Coronary artery (tissue), 2 donors: ENCODE measurements at regions not wholly inside any gene's neighbourhood (a gene's known extent, or its start where the extent isn't known, plus 50 kb on each side); places are given as distances from the start of the nearest gene placed in this dataset.
"Not testable (repeated sequence)": the region's sequence is repeated elsewhere in the genome, so short reads cannot be mapped to it uniquely, and the experiment has no call there.

Source experiments
- DNase-seq: peaks from one replicate; pipeline ENCODE4 v3.0.0-alpha.2; 2017; ENCODE audit warnings: low spot score
- H3K27ac ChIP-seq, 2 donors: fragments of 200-600 bp; sonication (generic); one replicate each; pipeline ENCODE4 v1.5.1; 2016 to 2019
- H3K4me3 ChIP-seq: fragments of 200-600 bp; sonication (generic); 2 replicates; pipeline ENCODE4 v1.5.1; 2016; ENCODE audit warnings: mild to moderate bottlenecking, moderate library complexity
- CTCF ChIP-seq: fragments of 200-600 bp; sonication (generic); IDR thresholded peaks from one replicate; pipeline ENCODE4 v1.5.1; 2019; ENCODE audit warnings: antibody characterized with exemption

GRCh38 chr16:35795361-35796029 is 2336.1 kb downstream of the TP53TG3F start:
- TF ChIP-seq CTCF = no peak
- H3K4me3 ChIP-seq = no peak overlapping the region
- no peak overlapping the region for H3K27ac ChIP-seq
- no peak for DNase-seq

- DNase-seq = no peak
- H3K27ac ChIP-seq = no peak overlapping the region
- no peak overlapping the region for H3K4me3 ChIP-seq
- no peak for TF ChIP-seq CTCF
These were observed 2338.4 kb downstream of the TP53TG3F start for GRCh38 chr16:35797811-35798210.

GRCh38 chr16:35798885-35799426 is 2339.5 kb downstream of the TP53TG3F start:
- TF ChIP-seq CTCF = no peak
- no peak for DNase-seq

GRCh38 chr16:35804465-35804864 is 2345.1 kb downstream of the TP53TG3F start:
- DNase-seq, H3K4me3 ChIP-seq, H3K27ac ChIP-seq: not testable (repeated sequence)

More at GRCh38 chr16:35798885-35799426, 2339.5 kb downstream of the TP53TG3F start:
- no peak overlapping the region for H3K27ac ChIP-seq
- H3K4me3 ChIP-seq = no peak overlapping the region

GRCh38 chr16:35823342-35823741 is 2363.9 kb downstream of the TP53TG3F start:
- DNase-seq = no peak

GRCh38 chr16:35841632-35842031 is 2382.2 kb downstream of the TP53TG3F start:
- DNase-seq = no peak
- H3K4me3 ChIP-seq = no peak overlapping the region
- TF ChIP-seq CTCF = no peak
- no peak overlapping the region for H3K27ac ChIP-seq

More at GRCh38 chr16:35823342-35823741, 2363.9 kb downstream of the TP53TG3F start:
- Histone ChIP-seq H3K27ac (no peak overlapping the region), H3K4me3 (no peak overlapping the region)
- no peak for TF ChIP-seq CTCF

- H3K27ac ChIP-seq = no peak overlapping the region
- no peak for TF ChIP-seq CTCF
- H3K4me3 ChIP-seq = no peak overlapping the region
- no peak for DNase-seq
These were observed 2402.8 kb downstream of the TP53TG3F start for GRCh38 chr16:35862242-35862641.
